Trophoblast cell (in vitro differentiated cells and primary cell): ENCODE measurements at regions not wholly inside any gene's neighbourhood (a gene's known extent, or its start where the extent isn't known, plus 50 kb on each side); places are given as distances from the start of the nearest gene placed in this dataset.

ENCODE experiments used
- DNase-seq, 2 donors: peaks; one replicate each; pipeline ENCODE4 v3.0.0-alpha.2; 2016
- H2AFZ ChIP-seq: 2 replicates; pipeline ENCODE4 v1.6.1; 2013; ENCODE audit warnings: low read length, moderate library complexity, mild to moderate bottlenecking; ENCODE audit not compliant: insufficient read depth, poor library complexity
- H2AK5ac ChIP-seq: 2 replicates; pipeline ENCODE4 v1.6.1; 2013; ENCODE audit warnings: mild to moderate bottlenecking, low read length
- H2BK120ac ChIP-seq: 2 replicates; pipeline ENCODE4 v1.6.1; 2013; ENCODE audit warnings: low read length, mild to moderate bottlenecking, moderate library complexity; ENCODE audit not compliant: insufficient read depth, poor library complexity
- H2BK12ac ChIP-seq: 2 replicates; pipeline ENCODE4 v1.6.1; 2013; ENCODE audit warnings: mild to moderate bottlenecking, low read length, moderate library complexity
- H2BK5ac ChIP-seq: 2 replicates; pipeline ENCODE4 v1.6.1; 2013; ENCODE audit warnings: low read length, low read depth, moderate library complexity, mild to moderate bottlenecking; ENCODE audit not compliant: poor library complexity
- H3K14ac ChIP-seq: 2 replicates; pipeline ENCODE4 v1.6.1; 2013; ENCODE audit warnings: mild to moderate bottlenecking, low read length
- H3K18ac ChIP-seq: 2 replicates; pipeline ENCODE4 v1.6.1; 2013; ENCODE audit warnings: mild to moderate bottlenecking, low read length
- H3K23ac ChIP-seq: 2 replicates; pipeline ENCODE4 v1.6.1; 2013; ENCODE audit warnings: low read length
- H3K27ac ChIP-seq: 2 replicates; pipeline ENCODE4 v1.5.1; 2013; ENCODE audit warnings: low read depth, mild to moderate bottlenecking, inconsistent platforms, low read length, moderate library complexity
- H3K27me3 ChIP-seq: 2 replicates; pipeline ENCODE4 v1.6.1; 2013; ENCODE audit warnings: inconsistent platforms, mild to moderate bottlenecking, low read length, moderate library complexity; ENCODE audit not compliant: insufficient read depth
- H3K36me3 ChIP-seq, 2 experiments: 1 replicate in 1 of 2; 2 replicates in 1 of 2; pipeline ENCODE4 v1.6.1; 2013; ENCODE audit warnings: low read length in 2 of 2, mild to moderate bottlenecking in 2 of 2, moderate library complexity in 1 of 2; ENCODE audit not compliant: insufficient read depth in 2 of 2, control insufficient read depth in 1 of 2
- H3K4ac ChIP-seq: 2 replicates; pipeline ENCODE4 v1.6.1; 2013; ENCODE audit warnings: low read depth, mild to moderate bottlenecking, low read length, moderate library complexity
- H3K4me1 ChIP-seq, 2 experiments: 1 replicate in 1 of 2; 2 replicates in 1 of 2; pipeline ENCODE4 v1.6.1; 2013; ENCODE audit warnings: low read length in 2 of 2, mild to moderate bottlenecking in 2 of 2, moderate library complexity in 1 of 2; ENCODE audit not compliant: insufficient read depth in 2 of 2, control insufficient read depth in 1 of 2
- H3K4me2 ChIP-seq: 2 replicates; pipeline ENCODE4 v1.6.1; 2013; ENCODE audit warnings: inconsistent platforms, mild to moderate bottlenecking, low read length, moderate library complexity
- H3K4me3 ChIP-seq: 2 replicates; pipeline ENCODE4 v1.5.1; 2013; ENCODE audit warnings: mild to moderate bottlenecking, low read depth, low read length, inconsistent platforms
- H3K79me1 ChIP-seq: one replicate; pipeline ENCODE4 v1.6.1; 2013; ENCODE audit warnings: low read length
- H3K79me2 ChIP-seq: 2 replicates; pipeline ENCODE4 v1.6.1; 2013; ENCODE audit warnings: low read length, mild to moderate bottlenecking; ENCODE audit not compliant: control insufficient read depth, insufficient read depth, poor library complexity
- H3K9ac ChIP-seq: 2 replicates; pipeline ENCODE4 v1.6.1; 2013; ENCODE audit warnings: mild to moderate bottlenecking, low read length
- H3K9me3 ChIP-seq: 2 replicates; pipeline ENCODE4 v1.6.1; 2013; ENCODE audit warnings: low read depth, mild to moderate bottlenecking, control low read depth, inconsistent platforms, low read length; ENCODE audit not compliant: insufficient read depth
- H4K12ac ChIP-seq: 2 replicates; pipeline ENCODE4 v1.6.1; 2013; ENCODE audit warnings: low read depth, mild to moderate bottlenecking, low read length, moderate library complexity
- H4K8ac ChIP-seq: 2 replicates; pipeline ENCODE4 v1.6.1; 2013; ENCODE audit warnings: low read depth, mild to moderate bottlenecking, low read length, moderate library complexity
- H4K91ac ChIP-seq: one replicate; pipeline ENCODE4 v1.6.1; 2013; ENCODE audit warnings: low read depth, mild to moderate bottlenecking, low read length, moderate library complexity
- WGBS: extraction: QIAGEN DNeasy Blood & Tissue Kit; methylation state at CpG from one replicate; pipeline ENCODE4 v1.1.7; 2013; ENCODE audit warnings: missing lambda C conversion rate; ENCODE audit not compliant: insufficient read length, insufficient coverage; ENCODE audit errors: extremely low coverage; 5-methylcytosine and 5-hydroxymethylcytosine counted together

DNA sequence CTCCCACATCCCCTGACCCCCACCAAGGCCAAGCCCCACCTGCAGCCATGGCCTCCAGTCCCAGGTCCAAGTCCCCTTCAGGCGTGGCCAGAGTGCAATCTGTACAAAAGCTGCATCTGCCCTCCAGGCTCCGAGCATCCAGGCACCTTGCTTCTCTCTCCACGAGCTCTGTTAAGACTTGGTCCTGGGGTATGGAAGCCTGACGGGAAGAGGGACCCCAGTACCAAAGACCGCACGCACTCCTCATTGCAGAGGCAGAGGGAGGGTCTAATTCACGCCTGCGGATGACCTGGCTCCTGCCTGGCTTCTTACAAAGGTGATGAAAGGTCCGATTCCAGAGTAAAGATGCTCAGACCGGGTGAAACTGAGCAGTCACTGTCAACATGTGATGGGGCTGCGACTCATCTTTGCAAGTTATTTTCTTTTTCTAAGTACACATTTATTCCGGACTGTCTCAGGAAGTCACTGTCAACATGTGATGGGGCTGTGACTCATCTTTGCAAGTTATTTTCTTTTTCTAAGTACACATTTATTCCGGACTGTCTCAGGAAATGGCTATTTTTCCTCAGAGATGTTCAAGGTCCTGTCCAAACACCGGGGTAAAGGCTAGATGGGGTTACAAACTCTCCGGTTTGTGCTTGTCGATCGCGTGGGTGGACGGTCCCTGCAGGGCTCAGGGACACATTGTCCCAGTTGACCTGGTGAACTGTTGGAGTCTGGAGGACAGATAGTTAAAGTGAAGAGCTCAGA, 252.0 kb upstream of the IRX4 start:
- H4K12ac ChIP-seq = no peak overlapping the region
- H3K4me2 ChIP-seq = no peak overlapping the region
- no peak overlapping the region for H3K23ac ChIP-seq
- no peak overlapping the region for H2AFZ ChIP-seq
- no peaks in the 10 kb centered on the region for H3K36me3 ChIP-seq
- H3K14ac ChIP-seq = no peak overlapping the region
- no peak overlapping the region for H3K18ac ChIP-seq
- H2AK5ac ChIP-seq = no peak overlapping the region
- peaks cover 5% of the 10 kb centered on the region for H3K9me3 ChIP-seq
- no peaks in the 10 kb centered on the region for H3K27me3 ChIP-seq
- no CpG with 5 or more reads among the region's 19 CpGs for WGBS
- no peaks in the 10 kb centered on the region for H3K79me2 ChIP-seq
- no peaks in the 10 kb centered on the region for H3K79me1 ChIP-seq
- H3K4me1 ChIP-seq = no peaks in the 10 kb centered on the region
- H3K4me3 ChIP-seq = no peak overlapping the region
- no peak overlapping the region for H3K27ac ChIP-seq
- no peak overlapping the region for H3K9ac ChIP-seq
- H4K8ac ChIP-seq = no peak overlapping the region
- no peak overlapping the region for H4K91ac ChIP-seq
- DNase-seq = no peak
- H2BK12ac ChIP-seq = no peak overlapping the region
- no peak overlapping the region for H2BK120ac ChIP-seq
- no peak overlapping the region for H2BK5ac ChIP-seq
- H3K4ac ChIP-seq = no peak overlapping the region

GRCh38 chr5:2133936-2134335, 251.2 kb upstream of the IRX4 start:
- no peaks in the 10 kb centered on the region for H3K27me3 ChIP-seq
- H3K9me3 ChIP-seq = peaks cover 5% of the 10 kb centered on the region
- no peak overlapping the region for H4K8ac ChIP-seq
- no peak overlapping the region for H3K4ac ChIP-seq
- no peak overlapping the region for H3K27ac ChIP-seq
- H2BK5ac ChIP-seq = no peak overlapping the region
- no peak overlapping the region for H2BK120ac ChIP-seq
- no peaks in the 10 kb centered on the region for H3K4me1 ChIP-seq
- no peak overlapping the region for H2BK12ac ChIP-seq
- H3K36me3 ChIP-seq = no peaks in the 10 kb centered on the region
- no peak overlapping the region for H2AFZ ChIP-seq
- no peak overlapping the region for H3K4me2 ChIP-seq
- H4K12ac ChIP-seq = no peak overlapping the region
- no peaks in the 10 kb centered on the region for H3K79me2 ChIP-seq
- H3K18ac ChIP-seq = no peak overlapping the region
- no peak overlapping the region for H2AK5ac ChIP-seq
- H3K4me3 ChIP-seq = no peak overlapping the region
- no CpG with 5 or more reads among the region's 6 CpGs for WGBS
- no peak overlapping the region for H3K9ac ChIP-seq
- no peaks in the 10 kb centered on the region for H3K79me1 ChIP-seq
- H3K14ac ChIP-seq = no peak overlapping the region
- H3K23ac ChIP-seq = no peak overlapping the region
- H4K91ac ChIP-seq = no peak overlapping the region
- no peak for DNase-seq

GRCh38 chr5:2133080-2133479, 250.4 kb upstream of the IRX4 start:
- Histone ChIP-seq H3K23ac (no peak overlapping the region), H4K91ac (no peak overlapping the region), H3K4me2 (no peak overlapping the region), H3K36me3 (no peaks in the 10 kb centered on the region), H3K4me1 (no peaks in the 10 kb centered on the region), H2BK12ac (no peak overlapping the region), H3K14ac (no peak overlapping the region), H3K9ac (no peak overlapping the region), H3K9me3 (peaks cover 5% of the 10 kb centered on the region), H3K4ac (no peak overlapping the region), H4K12ac (no peak overlapping the region), H3K79me1 (no peaks in the 10 kb centered on the region), H3K27ac (no peak overlapping the region), H3K27me3 (no peaks in the 10 kb centered on the region), H2AFZ (no peak overlapping the region), H3K4me3 (no peak overlapping the region), H2AK5ac (no peak overlapping the region), H4K8ac (no peak overlapping the region), H3K18ac (no peak overlapping the region), H2BK5ac (no peak overlapping the region), H3K79me2 (no peaks in the 10 kb centered on the region), H2BK120ac (no peak overlapping the region)
- WGBS = no CpG with 5 or more reads among the region's 6 CpGs
- no peak for DNase-seq

DNA sequence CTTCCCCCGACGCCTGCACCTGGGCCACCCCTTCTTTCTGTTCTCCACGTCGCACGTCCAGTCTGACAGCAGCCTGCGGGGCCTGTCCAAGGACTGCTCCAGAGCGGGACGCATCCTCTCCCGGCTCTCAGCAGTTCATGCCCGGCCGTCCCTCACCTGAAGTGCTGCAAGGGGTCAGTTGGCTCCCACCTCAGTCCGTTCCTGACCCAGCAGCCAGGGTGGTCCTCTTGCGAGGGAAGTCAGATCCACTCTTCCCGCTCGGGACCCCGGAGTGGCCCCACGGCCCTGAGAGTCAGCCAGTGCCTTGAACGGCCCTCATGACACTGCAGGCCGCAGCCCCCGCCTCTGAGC, 249.7 kb upstream of the IRX4 start:
- no peak overlapping the region for H3K4me3 ChIP-seq
- no peaks in the 10 kb centered on the region for H3K27me3 ChIP-seq
- no peak overlapping the region for H2BK12ac ChIP-seq
- H3K18ac ChIP-seq = no peak overlapping the region
- H3K4me2 ChIP-seq = no peak overlapping the region
- no peak overlapping the region for H3K4ac ChIP-seq
- no peak overlapping the region for H4K91ac ChIP-seq
- no peak overlapping the region for H2AK5ac ChIP-seq
- no peaks in the 10 kb centered on the region for H3K36me3 ChIP-seq
- H3K79me2 ChIP-seq = no peaks in the 10 kb centered on the region
- no peak overlapping the region for H3K23ac ChIP-seq
- no peak overlapping the region for H2AFZ ChIP-seq
- no peaks in the 10 kb centered on the region for H3K4me1 ChIP-seq
- peaks cover 5% of the 10 kb centered on the region for H3K9me3 ChIP-seq
- H3K14ac ChIP-seq = no peak overlapping the region
- H3K27ac ChIP-seq = no peak overlapping the region
- H2BK5ac ChIP-seq = no peak overlapping the region
- no peak overlapping the region for H4K12ac ChIP-seq
- DNase-seq = no peak
- H2BK120ac ChIP-seq = no peak overlapping the region
- H4K8ac ChIP-seq = no peak overlapping the region
- no peaks in the 10 kb centered on the region for H3K79me1 ChIP-seq
- WGBS = no CpG with 5 or more reads among the region's 20 CpGs
- H3K9ac ChIP-seq = no peak overlapping the region
